NK-92 (cell line): ENCODE measurements at regions not wholly inside any gene's neighbourhood (a gene's known extent, or its start where the extent isn't known, plus 50 kb on each side); places are given as distances from the start of the nearest gene placed in this dataset.
"Not testable (repeated sequence)": the region's sequence is repeated elsewhere in the genome, so short reads cannot be mapped to it uniquely, and the experiment has no call there.

Experiments used
- DNase-seq: peaks from one replicate; lab custom pipeline; 2025; ENCODE audit not compliant: unreplicated experiment; lab: John Stamatoyannopoulos, UW

- DNase-seq: no peak
These were observed 898.2 kb downstream of the UQCRFS1 start for GRCh38 chr19:28314756-28315155.

- DNase-seq: no peak
These were observed 898.7 kb downstream of the UQCRFS1 start for GRCh38 chr19:28314287-28314686.

GRCh38 chr19:28313633-28314032 is 899.3 kb downstream of the UQCRFS1 start:
- DNase-seq: no peak

GRCh38 chr19:28312269-28312668 is 900.7 kb downstream of the UQCRFS1 start:
- DNase-seq: no peak

- not testable (repeated sequence) for DNase-seq
These were observed 902.1 kb downstream of the UQCRFS1 start for GRCh38 chr19:28310829-28311228.

GRCh38 chr19:28309070-28309469 is 903.9 kb downstream of the UQCRFS1 start:
- DNase-seq: no peak

GRCh38 chr19:28307963-28308362 is 905.0 kb downstream of the UQCRFS1 start:
- no peak for DNase-seq

GRCh38 chr19:28307487-28307886 is 905.5 kb downstream of the UQCRFS1 start:
- DNase-seq: no peak

- no peak for DNase-seq
These were observed 907.4 kb downstream of the UQCRFS1 start for GRCh38 chr19:28305513-28305912.

GRCh38 chr19:28303502-28303901 is 909.4 kb downstream of the UQCRFS1 start:
- no peak for DNase-seq

- DNase-seq: no peak
These were observed 911.0 kb downstream of the UQCRFS1 start for GRCh38 chr19:28301961-28302360.

- no peak for DNase-seq
These were observed 911.5 kb downstream of the UQCRFS1 start for GRCh38 chr19:28301463-28301862.

GRCh38 chr19:28299649-28300048 is 913.3 kb downstream of the UQCRFS1 start:
- DNase-seq: no peak

GRCh38 chr19:28297586-28298157 is 915.3 kb downstream of the UQCRFS1 start:
- DNase-seq: no peak

- no peak for DNase-seq
These were observed 915.9 kb downstream of the UQCRFS1 start for GRCh38 chr19:28297036-28297435.

GRCh38 chr19:28296506-28296905 is 916.4 kb downstream of the UQCRFS1 start:
- DNase-seq: no peak

- DNase-seq: not testable (repeated sequence)
These were observed 918.0 kb downstream of the UQCRFS1 start for GRCh38 chr19:28294975-28295374.

- no peak for DNase-seq
These were observed 918.6 kb downstream of the UQCRFS1 start for GRCh38 chr19:28294395-28294794.

- no peak for DNase-seq
These were observed 919.3 kb downstream of the UQCRFS1 start for GRCh38 chr19:28293685-28294084.

- no peak for DNase-seq
These were observed 920.0 kb downstream of the UQCRFS1 start for GRCh38 chr19:28292822-28293500.

GRCh38 chr19:28291874-28292273 is 921.1 kb downstream of the UQCRFS1 start:
- no peak for DNase-seq

GRCh38 chr19:28290963-28291657 is 921.8 kb downstream of the UQCRFS1 start:
- no peak for DNase-seq
